ENCODE measurements at regions not wholly inside any gene's neighbourhood (a gene's known extent, or its start where the extent isn't known, plus 50 kb on each side); places are given as distances from the start of the nearest gene placed in this dataset.

- Histone ChIP-seq H3K27me3 (ENCODE audit: control insufficient read depth, low read length) (no peaks in the 10 kb centered on the region), H3K9me3 (ENCODE audit: control insufficient read depth, insufficient read depth, low read length) (no peaks in the 10 kb centered on the region), H3K4me2 (ENCODE audit: low read length) (no peak overlapping the region), H3K4me3 (ENCODE audit: low read length) (no peak overlapping the region), H4K20me1 (ENCODE audit: control insufficient read depth, insufficient read depth, low read depth, low read length) (no peaks in the 10 kb centered on the region), H3K79me2 (ENCODE audit: control insufficient read depth, low read length) (no peaks in the 10 kb centered on the region), H3K4me1 (ENCODE audit: control insufficient read depth, low read length) (no peaks in the 10 kb centered on the region), H3K36me3 (ENCODE audit: control insufficient read depth, low read length) (no peaks in the 10 kb centered on the region), H3K9me2 (replicated peaks; ENCODE audit: control insufficient read depth, low read length) (no peaks in the 10 kb centered on the region), H3K27ac (ENCODE audit: low read depth, low read length) (no peak overlapping the region), H3F3A (ENCODE audit: control insufficient read depth, insufficient read depth) (no peaks in the 10 kb centered on the region)
- TF ChIP-seq, protein P1, sequence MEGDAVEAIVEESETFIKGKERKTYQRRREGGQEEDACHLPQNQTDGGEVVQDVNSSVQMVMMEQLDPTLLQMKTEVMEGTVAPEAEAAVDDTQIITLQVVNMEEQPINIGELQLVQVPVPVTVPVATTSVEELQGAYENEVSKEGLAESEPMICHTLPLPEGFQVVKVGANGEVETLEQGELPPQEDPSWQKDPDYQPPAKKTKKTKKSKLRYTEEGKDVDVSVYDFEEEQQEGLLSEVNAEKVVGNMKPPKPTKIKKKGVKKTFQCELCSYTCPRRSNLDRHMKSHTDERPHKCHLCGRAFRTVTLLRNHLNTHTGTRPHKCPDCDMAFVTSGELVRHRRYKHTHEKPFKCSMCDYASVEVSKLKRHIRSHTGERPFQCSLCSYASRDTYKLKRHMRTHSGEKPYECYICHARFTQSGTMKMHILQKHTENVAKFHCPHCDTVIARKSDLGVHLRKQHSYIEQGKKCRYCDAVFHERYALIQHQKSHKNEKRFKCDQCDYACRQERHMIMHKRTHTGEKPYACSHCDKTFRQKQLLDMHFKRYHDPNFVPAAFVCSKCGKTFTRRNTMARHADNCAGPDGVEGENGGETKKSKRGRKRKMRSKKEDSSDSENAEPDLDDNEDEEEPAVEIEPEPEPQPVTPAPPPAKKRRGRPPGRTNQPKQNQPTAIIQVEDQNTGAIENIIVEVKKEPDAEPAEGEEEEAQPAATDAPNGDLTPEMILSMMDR (IDR thresholded peaks at IDR 0.05; ENCODE audit: low read depth, low read length, poor library complexity, severe bottlenecking): no peak
- no peak for TF ChIP-seq EZH2phosphoT487 (IDR thresholded peaks at IDR 0.05; ENCODE audit: borderline replicate concordance, low read length)
These were observed 221.3 kb upstream of the TCERG1L start for GRCh38 chr10:131532745-131533341.

DNA sequence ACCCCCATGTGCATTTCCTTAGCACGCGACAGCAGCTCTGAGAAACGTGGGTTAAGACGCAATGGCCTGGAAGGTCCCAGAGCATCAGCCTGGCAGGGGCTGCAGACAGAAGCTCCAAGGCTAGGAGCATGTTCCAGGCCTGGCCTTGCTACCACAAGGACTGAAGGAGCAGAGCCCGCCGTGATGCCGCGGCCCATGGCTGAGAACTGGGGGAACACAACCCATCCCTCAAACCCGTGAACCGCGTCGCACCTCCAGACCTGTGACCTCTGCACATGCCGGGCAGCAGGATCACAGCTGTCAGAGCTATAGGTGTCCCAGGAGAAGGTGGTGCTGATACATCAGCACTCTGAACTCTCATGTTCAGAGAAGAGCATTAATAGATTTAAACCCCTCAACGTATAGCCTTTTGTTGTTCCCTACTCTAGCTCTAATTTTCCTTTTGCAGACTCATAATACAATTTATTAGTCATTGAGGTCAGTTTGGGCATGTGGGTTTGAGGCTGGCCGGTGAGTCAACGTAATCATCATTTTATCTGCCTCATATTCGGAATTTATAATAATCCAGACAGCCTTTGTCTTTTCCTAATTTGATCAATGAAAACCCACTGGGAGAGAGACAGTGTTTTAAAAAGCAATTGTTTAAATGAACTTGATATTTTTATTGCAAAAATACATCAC, 222.5 kb upstream of the TCERG1L start:
- H3K4me3 ChIP-seq (ENCODE audit: low read length): no peak overlapping the region
- H3K27me3 ChIP-seq (ENCODE audit: control insufficient read depth, low read length): no peaks in the 10 kb centered on the region
- H3K79me2 ChIP-seq (ENCODE audit: control insufficient read depth, low read length): no peaks in the 10 kb centered on the region
- TF ChIP-seq EZH2phosphoT487 (IDR thresholded peaks at IDR 0.05; ENCODE audit: borderline replicate concordance, low read length): no peak
- TF ChIP-seq, protein P1 (IDR thresholded peaks at IDR 0.05; ENCODE audit: low read depth, low read length, poor library complexity, severe bottlenecking): no peak
- no peaks in the 10 kb centered on the region for H3K9me3 ChIP-seq (ENCODE audit: control insufficient read depth, insufficient read depth, low read length)
- H3K4me2 ChIP-seq (ENCODE audit: low read length): no peak overlapping the region
- no peaks in the 10 kb centered on the region for H3K4me1 ChIP-seq (ENCODE audit: control insufficient read depth, low read length)
- no peaks in the 10 kb centered on the region for H3K9me2 ChIP-seq (replicated peaks; ENCODE audit: control insufficient read depth, low read length)
- no peak overlapping the region for H3K27ac ChIP-seq (ENCODE audit: low read depth, low read length)
- H3F3A ChIP-seq (ENCODE audit: control insufficient read depth, insufficient read depth): no peaks in the 10 kb centered on the region
- no peaks in the 10 kb centered on the region for H4K20me1 ChIP-seq (ENCODE audit: control insufficient read depth, insufficient read depth, low read depth, low read length)
- H3K36me3 ChIP-seq (ENCODE audit: control insufficient read depth, low read length): no peaks in the 10 kb centered on the region

DNA sequence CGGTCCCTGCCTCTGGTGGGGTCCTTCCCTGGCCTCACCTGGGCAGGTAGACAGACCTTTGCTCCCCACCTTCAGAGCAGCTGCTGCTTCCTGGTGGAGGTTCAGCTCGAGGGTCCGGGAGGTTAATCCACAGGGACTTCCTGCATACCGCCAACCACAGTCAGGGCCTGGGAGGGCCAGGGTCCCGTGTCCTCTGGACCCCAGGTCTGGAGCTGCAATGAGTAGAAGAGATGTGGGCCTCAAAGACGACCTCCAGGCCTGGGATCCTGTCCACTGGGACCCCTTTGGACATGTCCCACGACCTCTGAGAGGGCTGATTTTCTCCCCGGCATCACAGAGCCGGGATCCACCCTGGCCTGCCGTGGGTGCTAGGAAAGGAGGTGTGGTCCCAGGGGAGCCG, 223.3 kb upstream of the TCERG1L start:
- no peaks in the 10 kb centered on the region for H4K20me1 ChIP-seq (ENCODE audit: control insufficient read depth, insufficient read depth, low read depth, low read length)
- no peak overlapping the region for H3K27ac ChIP-seq (ENCODE audit: low read depth, low read length)
- H3K36me3 ChIP-seq (ENCODE audit: control insufficient read depth, low read length): no peaks in the 10 kb centered on the region
- H3K9me3 ChIP-seq (ENCODE audit: control insufficient read depth, insufficient read depth, low read length): no peaks in the 10 kb centered on the region
- H3K4me3 ChIP-seq (ENCODE audit: low read length): no peak overlapping the region
- H3F3A ChIP-seq (ENCODE audit: control insufficient read depth, insufficient read depth): no peaks in the 10 kb centered on the region
- no peaks in the 10 kb centered on the region for H3K9me2 ChIP-seq (replicated peaks; ENCODE audit: control insufficient read depth, low read length)
- TF ChIP-seq EZH2phosphoT487 (IDR thresholded peaks at IDR 0.05; ENCODE audit: borderline replicate concordance, low read length): no peak
- TF ChIP-seq, protein P1 (IDR thresholded peaks at IDR 0.05; ENCODE audit: low read depth, low read length, poor library complexity, severe bottlenecking): no peak
- H3K4me2 ChIP-seq (ENCODE audit: low read length): no peak overlapping the region
- H3K4me1 ChIP-seq (ENCODE audit: control insufficient read depth, low read length): no peaks in the 10 kb centered on the region
- H3K27me3 ChIP-seq (ENCODE audit: control insufficient read depth, low read length): no peaks in the 10 kb centered on the region
- H3K79me2 ChIP-seq (ENCODE audit: control insufficient read depth, low read length): no peaks in the 10 kb centered on the region

Measured in DOHH2 (cell line).